GM18951 (cell line): ENCODE measurements at regions not wholly inside any gene's neighbourhood (a gene's known extent, or its start where the extent isn't known, plus 50 kb on each side); places are given as distances from the start of the nearest gene placed in this dataset.
"Not testable (repeated sequence)": the region's sequence is repeated elsewhere in the genome, so short reads cannot be mapped to it uniquely, and the experiment has no call there.

Experiments
- POLR2A ChIP-seq: IDR thresholded peaks from 4 replicates; pipeline ENCODE4 v1.6.1; 2011; ENCODE audit warnings: mild to moderate bottlenecking; ENCODE audit not compliant: insufficient read length, insufficient read depth; ENCODE audit errors: extremely low read depth
- in situ Hi-C: fragments of 300-500 bp; cut with MboI; formaldehyde crosslinking; loops from one replicate; pipeline ENCODE4 v1.12.0; 2022; ENCODE audit warnings: low sequenced_read_pairs, mixed read lengths, inconsistent platforms; ENCODE audit not compliant: unreplicated experiment

GRCh38 chr6:14506656-14507246, 389.2 kb downstream of the CD83 start:
- in situ Hi-C loops = no loop called here
- no peak for TF ChIP-seq POLR2A

DNA sequence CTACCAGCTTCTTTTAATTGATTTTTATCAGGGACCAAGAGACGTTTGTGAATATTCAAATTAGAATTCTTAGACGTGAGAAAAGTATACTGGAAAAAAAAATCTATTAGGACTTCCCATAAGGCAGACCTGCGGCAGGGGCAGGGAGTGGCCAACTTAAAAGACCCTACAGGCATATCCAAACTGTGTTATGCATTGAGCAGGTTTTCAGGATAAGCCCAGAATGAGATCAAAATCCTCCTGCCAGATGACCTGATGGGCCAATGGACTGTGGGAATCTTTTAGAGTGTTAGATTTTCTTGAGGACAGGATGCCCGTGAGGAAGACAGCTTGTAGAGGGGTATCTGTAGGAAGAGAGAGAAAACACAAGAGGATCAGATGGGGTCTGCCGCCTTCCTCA, 391.5 kb downstream of the CD83 start:
- in situ Hi-C loops = no loop called here
- no peak for TF ChIP-seq POLR2A

- in situ Hi-C loops = no loop called here
- TF ChIP-seq POLR2A = no peak
These were observed 392.5 kb downstream of the CD83 start for GRCh38 chr6:14510038-14510437.

DNA sequence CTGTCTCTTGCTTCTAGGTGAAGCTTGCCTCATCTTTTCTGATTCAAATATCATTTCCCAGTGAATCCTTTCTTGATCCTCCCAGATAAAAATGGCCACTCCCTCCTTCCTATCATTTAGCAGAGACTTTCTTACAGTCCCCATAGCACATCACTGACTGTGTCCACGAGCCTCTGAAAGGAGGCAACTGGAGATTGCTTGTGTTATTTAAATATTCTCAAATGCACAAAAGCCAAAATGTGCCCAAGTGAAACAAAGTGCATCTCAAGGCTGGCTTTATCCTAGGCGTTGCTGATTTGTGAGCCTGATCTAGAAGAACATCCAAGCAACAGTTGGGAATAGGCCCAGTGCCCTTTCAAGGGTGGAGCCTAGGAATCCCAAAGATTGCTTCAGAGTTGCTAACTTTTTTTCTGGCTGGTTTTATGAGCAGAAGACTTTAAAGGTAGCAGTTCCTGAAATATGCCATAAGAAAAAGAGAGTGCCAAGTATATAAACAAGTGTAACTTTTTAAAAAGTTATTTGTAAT, 393.6 kb downstream of the CD83 start:
- TF ChIP-seq POLR2A = no peak

GRCh38 chr6:14512246-14512645, 394.7 kb downstream of the CD83 start:
- no peak for TF ChIP-seq POLR2A
- in situ Hi-C loops = no loop called here

More for the DNA sequence above, 393.6 kb downstream of the CD83 start:
- in situ Hi-C loops = no loop called here

DNA sequence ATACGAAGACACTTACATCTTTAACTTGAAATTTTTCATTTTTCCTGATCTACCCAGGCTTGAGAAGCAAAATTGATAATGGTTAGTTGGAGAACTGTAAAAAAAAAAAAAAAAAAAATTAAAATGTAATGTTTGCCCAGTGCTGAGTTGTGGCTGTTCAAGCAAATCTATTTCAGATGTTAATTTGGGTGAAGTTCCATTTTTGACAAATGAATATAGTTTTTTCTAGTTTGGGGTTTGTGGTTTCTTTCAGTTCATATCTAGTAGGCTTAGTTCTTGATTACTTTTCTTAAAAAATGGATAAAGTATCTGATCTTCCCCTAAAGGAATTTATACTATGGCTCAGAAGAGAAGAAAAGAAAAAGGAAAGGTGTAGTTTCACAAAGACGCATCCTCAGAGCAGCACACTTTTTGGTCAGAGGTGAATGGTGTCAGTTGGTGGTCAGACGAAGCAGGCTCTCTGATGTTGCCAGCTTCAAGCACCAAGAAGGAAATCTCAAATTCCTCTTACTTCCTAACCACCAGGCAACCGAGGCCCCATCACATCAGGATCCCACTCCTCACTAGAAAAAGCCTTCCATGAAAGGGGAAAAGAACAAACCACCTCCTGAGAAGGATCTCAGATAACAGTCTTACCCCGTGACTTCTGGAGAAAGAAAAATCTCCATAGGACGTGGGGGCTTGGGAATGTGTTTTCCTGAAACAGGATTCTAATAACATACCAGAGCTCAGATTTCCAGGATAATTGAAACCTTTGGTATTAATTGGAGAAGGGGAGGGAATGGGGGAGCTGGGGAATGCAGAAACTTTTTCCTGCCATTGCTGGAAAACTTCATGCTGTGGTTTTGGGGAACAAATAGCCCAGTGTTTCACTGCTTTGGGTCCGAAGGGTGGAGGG, 396.2 kb downstream of the CD83 start:
- in situ Hi-C loops = no loop called here
- no peak for TF ChIP-seq POLR2A

DNA sequence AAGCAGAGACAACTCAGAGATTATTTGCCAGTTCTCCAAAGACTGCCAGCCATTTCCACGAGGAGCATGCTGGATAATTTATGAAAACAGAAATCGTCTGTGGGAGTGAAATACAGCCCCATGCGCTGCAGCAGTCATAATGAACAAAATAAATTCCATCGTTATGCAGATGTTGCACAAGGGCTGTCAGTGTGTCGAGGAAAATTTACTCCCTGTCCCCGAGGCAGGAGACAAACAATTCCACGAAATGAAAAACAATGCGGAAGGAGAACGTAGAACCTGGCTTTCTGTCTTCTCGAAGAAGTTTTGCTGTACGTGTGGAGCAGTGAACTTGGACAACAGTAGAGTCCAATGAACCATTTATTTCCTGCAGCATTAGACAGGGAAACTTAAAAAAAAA, 399.4 kb downstream of the CD83 start:
- in situ Hi-C loops = no loop called here
- TF ChIP-seq POLR2A = no peak

DNA sequence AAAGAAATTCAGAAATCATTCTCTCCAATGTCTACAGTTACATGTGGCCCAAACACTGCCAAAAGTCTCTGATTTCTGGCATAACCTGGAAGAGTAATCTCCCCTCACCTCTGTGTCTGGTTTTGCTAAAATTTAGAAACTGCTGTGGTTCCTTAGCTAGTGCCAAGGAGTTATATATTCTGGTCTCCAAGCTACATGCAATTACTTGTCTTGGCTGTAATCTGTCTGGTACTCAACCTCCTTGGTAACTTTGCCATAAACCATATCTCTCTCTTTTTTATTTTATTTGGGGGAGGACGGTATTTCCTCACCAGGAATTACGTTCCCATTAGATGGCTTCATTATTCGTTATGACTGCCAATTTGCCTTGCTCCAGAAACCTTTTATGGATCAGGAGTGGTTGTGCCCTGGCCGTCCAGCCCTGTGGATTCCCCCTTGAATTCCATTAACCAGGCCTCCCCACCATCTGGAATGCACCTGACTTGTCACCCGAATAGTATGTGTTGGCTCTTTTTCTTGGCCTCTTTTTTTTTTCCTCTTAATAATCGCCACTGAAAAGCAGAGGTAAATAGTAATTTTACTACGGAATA, 400.0 kb downstream of the CD83 start:
- TF ChIP-seq POLR2A = no peak
- in situ Hi-C loops = no loop called here

GRCh38 chr6:14518515-14519217, 401.1 kb downstream of the CD83 start:
- no peak for TF ChIP-seq POLR2A
- in situ Hi-C loops = no loop called here

DNA sequence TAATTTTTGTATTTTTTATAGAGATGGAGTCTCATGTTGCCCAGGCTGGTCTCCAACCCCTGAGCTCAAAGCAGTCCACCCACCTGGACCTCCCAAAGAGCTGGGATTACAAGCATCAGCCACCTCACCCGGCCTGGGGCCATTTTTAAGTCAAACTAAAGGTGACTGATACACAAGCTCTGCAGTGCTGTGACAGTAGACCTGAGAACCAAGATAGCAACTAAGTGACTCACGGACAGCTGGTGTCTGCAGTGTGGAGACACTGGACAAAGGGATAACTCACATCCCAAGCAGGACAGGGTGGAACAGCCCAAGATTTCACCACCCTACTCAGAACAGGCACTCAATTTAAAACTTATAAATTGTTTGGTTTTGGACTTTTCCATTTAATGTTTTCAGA, 402.5 kb downstream of the CD83 start:
- in situ Hi-C loops = no loop called here
- no peak for TF ChIP-seq POLR2A

DNA sequence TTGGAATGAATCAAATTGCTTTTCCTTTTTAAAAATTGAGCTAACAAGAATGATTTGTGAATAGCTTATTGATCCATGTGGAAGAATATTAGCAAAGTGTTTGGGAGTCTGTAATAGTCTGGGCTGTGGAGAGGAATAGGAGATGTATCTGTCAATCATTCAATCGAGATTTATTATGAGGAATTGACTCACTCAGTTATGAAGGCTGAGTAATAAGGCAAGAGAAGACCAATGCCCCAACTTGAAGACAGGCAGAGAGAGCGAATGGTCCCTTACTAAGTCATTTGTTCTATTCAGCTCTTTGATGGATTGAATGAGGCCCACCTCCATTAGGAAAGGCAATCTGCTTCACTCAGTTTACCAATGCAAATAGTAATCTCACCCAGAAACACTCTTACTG, 403.0 kb downstream of the CD83 start:
- no peak for TF ChIP-seq POLR2A
- in situ Hi-C loops = no loop called here

GRCh38 chr6:14521141-14521540, 403.6 kb downstream of the CD83 start:
- in situ Hi-C loops = no loop called here
- no peak for TF ChIP-seq POLR2A

DNA sequence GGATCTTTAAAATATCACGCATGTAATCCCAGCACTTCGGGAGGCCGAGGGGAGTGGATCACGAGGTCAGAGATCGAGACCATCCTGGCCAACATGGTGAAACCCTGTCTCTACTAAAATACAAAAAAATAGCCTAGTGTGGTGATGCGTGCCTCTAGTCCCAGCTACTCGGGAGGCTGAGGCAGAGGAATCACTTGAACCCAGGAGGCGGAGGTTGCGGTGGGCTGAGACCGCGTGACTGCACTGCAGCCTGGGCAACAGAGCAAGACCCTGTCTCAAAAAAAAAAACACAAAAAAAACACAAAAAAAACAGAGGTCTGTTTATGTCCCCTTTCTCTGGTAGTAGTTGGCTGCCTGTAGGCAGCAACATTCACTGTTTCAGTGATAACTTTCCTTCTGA, 404.3 kb downstream of the CD83 start:
- in situ Hi-C loops = not testable (repeated sequence)
